ENCODE measurements at regions not wholly inside any gene's neighbourhood (a gene's known extent, or its start where the extent isn't known, plus 50 kb on each side); places are given as distances from the start of the nearest gene placed in this dataset.

GRCh38 chr6:144935661-144936060 lies 650.5 kb downstream of the UTRN start:
- Histone ChIP-seq H3K4me1 (no peaks in the 10 kb centered on the region), H3K27ac (no peak overlapping the region), H3K27me3 (no peaks in the 10 kb centered on the region), H3K4me3 (no peak overlapping the region), H3K36me3 (no peaks in the 10 kb centered on the region), H3K9me3 (peaks cover 0 to 10% of the 10 kb centered on the region in 2 donors)
- TF ChIP-seq, protein P1, sequence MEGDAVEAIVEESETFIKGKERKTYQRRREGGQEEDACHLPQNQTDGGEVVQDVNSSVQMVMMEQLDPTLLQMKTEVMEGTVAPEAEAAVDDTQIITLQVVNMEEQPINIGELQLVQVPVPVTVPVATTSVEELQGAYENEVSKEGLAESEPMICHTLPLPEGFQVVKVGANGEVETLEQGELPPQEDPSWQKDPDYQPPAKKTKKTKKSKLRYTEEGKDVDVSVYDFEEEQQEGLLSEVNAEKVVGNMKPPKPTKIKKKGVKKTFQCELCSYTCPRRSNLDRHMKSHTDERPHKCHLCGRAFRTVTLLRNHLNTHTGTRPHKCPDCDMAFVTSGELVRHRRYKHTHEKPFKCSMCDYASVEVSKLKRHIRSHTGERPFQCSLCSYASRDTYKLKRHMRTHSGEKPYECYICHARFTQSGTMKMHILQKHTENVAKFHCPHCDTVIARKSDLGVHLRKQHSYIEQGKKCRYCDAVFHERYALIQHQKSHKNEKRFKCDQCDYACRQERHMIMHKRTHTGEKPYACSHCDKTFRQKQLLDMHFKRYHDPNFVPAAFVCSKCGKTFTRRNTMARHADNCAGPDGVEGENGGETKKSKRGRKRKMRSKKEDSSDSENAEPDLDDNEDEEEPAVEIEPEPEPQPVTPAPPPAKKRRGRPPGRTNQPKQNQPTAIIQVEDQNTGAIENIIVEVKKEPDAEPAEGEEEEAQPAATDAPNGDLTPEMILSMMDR (IDR thresholded peaks at IDR 0.05) = no peak
- no peak for DNase-seq (ENCODE audit: low spot score)

DNA sequence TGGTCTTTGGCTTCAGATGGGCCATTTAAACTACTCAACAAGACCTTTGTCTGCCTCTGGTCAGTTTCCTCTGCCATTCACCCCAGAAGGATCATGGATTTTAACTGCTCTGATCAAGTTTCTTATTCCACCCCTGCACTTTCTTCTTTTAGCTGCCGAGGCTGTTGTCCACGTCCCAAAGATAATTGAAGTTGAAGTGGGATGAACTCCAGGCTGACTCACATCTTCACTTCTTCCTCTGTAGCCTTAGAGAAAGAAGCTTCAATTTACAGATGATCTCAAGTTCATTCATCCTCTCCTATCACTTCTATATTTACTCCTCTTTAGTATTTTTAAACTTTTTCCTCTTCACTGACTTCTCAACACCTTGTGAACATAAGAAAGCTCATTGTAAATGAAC lies 651.6 kb downstream of the UTRN start:
- DNase-seq (ENCODE audit: low spot score) = no peak
- Histone ChIP-seq H3K27ac (no peak overlapping the region), H3K9me3 (peaks cover 0 to 10% of the 10 kb centered on the region in 2 donors), H3K36me3 (no peaks in the 10 kb centered on the region), H3K4me1 (no peaks in the 10 kb centered on the region), H3K27me3 (no peaks in the 10 kb centered on the region), H3K4me3 (no peak overlapping the region)
- TF ChIP-seq, protein P1 (IDR thresholded peaks at IDR 0.05) = no peak

GRCh38 chr6:144939921-144940320 lies 654.8 kb downstream of the UTRN start:
- DNase-seq (ENCODE audit: low spot score) = no peak
- Histone ChIP-seq H3K27me3 (no peaks in the 10 kb centered on the region), H3K4me3 (no peak overlapping the region), H3K36me3 (no peaks in the 10 kb centered on the region), H3K27ac (no peak overlapping the region), H3K9me3 (no peaks in the 10 kb centered on the region), H3K4me1 (no peaks in the 10 kb centered on the region)
- TF ChIP-seq, protein P1 (IDR thresholded peaks at IDR 0.05) = no peak

- no peak for DNase-seq (ENCODE audit: low spot score)
- no peaks in the 10 kb centered on the region for H3K27me3 ChIP-seq
- no peak overlapping the region for H3K27ac ChIP-seq
- no peak overlapping the region for H3K4me3 ChIP-seq
- TF ChIP-seq, protein P1 (IDR thresholded peaks at IDR 0.05) = no peak
- no peaks in the 10 kb centered on the region for H3K4me1 ChIP-seq
- H3K36me3 ChIP-seq = no peaks in the 10 kb centered on the region
- no peaks in the 10 kb centered on the region for H3K9me3 ChIP-seq
Measured at GRCh38 chr6:144944106-144944505, 659.0 kb downstream of the UTRN start.

- H3K27ac ChIP-seq = no peak overlapping the region
- H3K4me1 ChIP-seq = no peaks in the 10 kb centered on the region
- H3K9me3 ChIP-seq = no peaks in the 10 kb centered on the region
- H3K27me3 ChIP-seq = no peaks in the 10 kb centered on the region
- TF ChIP-seq, protein P1 (IDR thresholded peaks at IDR 0.05) = no peak
- no peak overlapping the region for H3K4me3 ChIP-seq
- H3K36me3 ChIP-seq = no peaks in the 10 kb centered on the region
- DNase-seq (ENCODE audit: low spot score) = no peak
Measured at GRCh38 chr6:144947398-144947976, 662.4 kb downstream of the UTRN start.
